Activated CD4-positive, alpha-beta T cell treated with anti-CD3 and anti-CD28 coated beads, Interleukin-2, amount 50 U/mL, for 4 hours (primary cell): ENCODE measurements at regions not wholly inside any gene's neighbourhood (a gene's known extent, or its start where the extent isn't known, plus 50 kb on each side); places are given as distances from the start of the nearest gene placed in this dataset.

Source experiments
- DNase-seq, 2 experiments: peaks; one replicate each; pipeline ENCODE4 v3.0.0-alpha.2; 2020

- no peak for DNase-seq
These were observed 58.1 kb upstream of the DYNAP start for GRCh38 chr18:54532962-54533361.
